ENCODE measurements at regions not wholly inside any gene's neighbourhood (a gene's known extent, or its start where the extent isn't known, plus 50 kb on each side); places are given as distances from the start of the nearest gene placed in this dataset.
"Not testable (repeated sequence)": the region's sequence is repeated elsewhere in the genome, so short reads cannot be mapped to it uniquely, and the experiment has no call there.

GRCh38 chr9:31364171-31364570 lies 1020.3 kb upstream of the ACO1 start:
- Mint-ChIP-seq H3K9me3 (no peaks in the 10 kb centered on the region), H3K4me3 (no peak overlapping the region), H3K27ac (no peak overlapping the region), H3K27me3 (no peaks in the 10 kb centered on the region), H3K4me1 (no peaks in the 10 kb centered on the region)
- DNase-seq (no peak), ATAC-seq (no peak)

GRCh38 chr9:31372799-31373587 lies 1011.5 kb upstream of the ACO1 start:
- DNase-seq (no peak), ATAC-seq (no peak)
- Mint-ChIP-seq H3K27me3 (no peaks in the 10 kb centered on the region), H3K4me3 (no peak overlapping the region), H3K4me1 (no peaks in the 10 kb centered on the region), H3K9me3 (no peaks in the 10 kb centered on the region), H3K27ac (no peak overlapping the region)

- DNase-seq = no peak
- no peak overlapping the region for H3K4me3 Mint-ChIP-seq
- no peaks in the 10 kb centered on the region for H3K4me1 Mint-ChIP-seq
- no peak overlapping the region for H3K27ac Mint-ChIP-seq
- H3K27me3 Mint-ChIP-seq = no peaks in the 10 kb centered on the region
- H3K9me3 Mint-ChIP-seq = peaks cover 0 to 4% of the 10 kb centered on the region in 2 donors
- ATAC-seq = no peak
Measured at GRCh38 chr9:31377358-31377757, 1007.1 kb upstream of the ACO1 start.

GRCh38 chr9:31388660-31389059 lies 995.8 kb upstream of the ACO1 start:
- no peaks in the 10 kb centered on the region for H3K9me3 Mint-ChIP-seq
- peaks cover 16% of the 10 kb centered on the region for H3K4me1 Mint-ChIP-seq
- DNase-seq (no peak), ATAC-seq (no peak)
- no peaks in the 10 kb centered on the region for H3K27me3 Mint-ChIP-seq
- no peak overlapping the region for H3K4me3 Mint-ChIP-seq
- no peak overlapping the region for H3K27ac Mint-ChIP-seq

GRCh38 chr9:31389075-31389474 lies 995.4 kb upstream of the ACO1 start:
- H3K4me3 Mint-ChIP-seq = no peak overlapping the region
- no peaks in the 10 kb centered on the region for H3K9me3 Mint-ChIP-seq
- ATAC-seq (no peak), DNase-seq (no peak)
- no peaks in the 10 kb centered on the region for H3K27me3 Mint-ChIP-seq
- peaks cover 16% of the 10 kb centered on the region for H3K4me1 Mint-ChIP-seq
- no peak overlapping the region for H3K27ac Mint-ChIP-seq

- Mint-ChIP-seq H3K9me3 (no peaks in the 10 kb centered on the region), H3K27ac (peak overlapping the region; percentile 88 to 96), H3K4me1 (peaks cover 16% of the 10 kb centered on the region), H3K27me3 (no peaks in the 10 kb centered on the region), H3K4me3 (peak overlapping the region; percentile 47 to 53)
- DNase-seq = no peak
- peak; percentile 31 for ATAC-seq
Measured at GRCh38 chr9:31390403-31391025, 993.9 kb upstream of the ACO1 start.

GRCh38 chr9:31393240-31393639 lies 991.2 kb upstream of the ACO1 start:
- no peak for DNase-seq
- Mint-ChIP-seq H3K9me3 (peaks cover 0 to 3% of the 10 kb centered on the region in 2 donors), H3K4me1 (peaks cover 16% of the 10 kb centered on the region), H3K4me3 (no peak overlapping the region), H3K27me3 (no peaks in the 10 kb centered on the region), H3K27ac (peak overlapping the region in 1 of 2 donors; percentile 25)
- no peak for ATAC-seq

GRCh38 chr9:31394015-31394473 lies 990.4 kb upstream of the ACO1 start:
- ATAC-seq = no peak
- peaks cover 0 to 5% of the 10 kb centered on the region in 2 donors for H3K9me3 Mint-ChIP-seq
- no peak overlapping the region for H3K4me3 Mint-ChIP-seq
- DNase-seq = no peak
- H3K27me3 Mint-ChIP-seq = no peaks in the 10 kb centered on the region
- no peak overlapping the region for H3K27ac Mint-ChIP-seq
- peaks cover 16% of the 10 kb centered on the region for H3K4me1 Mint-ChIP-seq

- DNase-seq = no peak
- H3K27ac Mint-ChIP-seq = no peak overlapping the region
- no peaks in the 10 kb centered on the region for H3K27me3 Mint-ChIP-seq
- H3K4me1 Mint-ChIP-seq = no peaks in the 10 kb centered on the region
- no peak overlapping the region for H3K4me3 Mint-ChIP-seq
- ATAC-seq = no peak
- peaks cover 1 to 15% of the 10 kb centered on the region in 2 donors for H3K9me3 Mint-ChIP-seq
Measured at GRCh38 chr9:31412081-31412480, 972.4 kb upstream of the ACO1 start.

- H3K4me1 Mint-ChIP-seq = no peaks in the 10 kb centered on the region
- DNase-seq (no peak), ATAC-seq (no peak)
- H3K4me3 Mint-ChIP-seq = no peak overlapping the region
- H3K9me3 Mint-ChIP-seq = peaks cover 3 to 10% of the 10 kb centered on the region in 2 donors
- no peak overlapping the region for H3K27ac Mint-ChIP-seq
- no peaks in the 10 kb centered on the region for H3K27me3 Mint-ChIP-seq
Measured at GRCh38 chr9:31415164-31415563, 969.3 kb upstream of the ACO1 start.

- Mint-ChIP-seq H3K9me3 (peaks cover 3 to 17% of the 10 kb centered on the region in 2 donors), H3K27ac (no peak overlapping the region)
- no peak for ATAC-seq
Measured at GRCh38 chr9:31418419-31418818, 966.0 kb upstream of the ACO1 start.

GRCh38 chr9:31443630-31444457 lies 940.6 kb upstream of the ACO1 start:
- not testable (repeated sequence) for H3K4me1 Mint-ChIP-seq, H3K9me3 Mint-ChIP-seq, H3K27me3 Mint-ChIP-seq, ATAC-seq, DNase-seq, H3K4me3 Mint-ChIP-seq
- H3K27ac Mint-ChIP-seq = peak overlapping the region in 1 of 2 donors; percentile 46

More at GRCh38 chr9:31418419-31418818, 966.0 kb upstream of the ACO1 start:
- Mint-ChIP-seq H3K4me1 (no peaks in the 10 kb centered on the region), H3K4me3 (no peak overlapping the region), H3K27me3 (no peaks in the 10 kb centered on the region)
- DNase-seq = no peak

GRCh38 chr9:31445357-31445756 lies 939.1 kb upstream of the ACO1 start:
- Mint-ChIP-seq H3K4me3 (no peak overlapping the region), H3K4me1 (peaks cover 7% of the 10 kb centered on the region), H3K9me3 (no peaks in the 10 kb centered on the region), H3K27ac (no peak overlapping the region), H3K27me3 (no peaks in the 10 kb centered on the region)
- DNase-seq (no peak), ATAC-seq (no peak)

GRCh38 chr9:31445960-31446359 lies 938.5 kb upstream of the ACO1 start:
- Mint-ChIP-seq H3K4me1 (peaks cover 7% of the 10 kb centered on the region), H3K4me3 (no peak overlapping the region), H3K27ac (no peak overlapping the region), H3K27me3 (no peaks in the 10 kb centered on the region), H3K9me3 (no peaks in the 10 kb centered on the region)
- no peak for ATAC-seq
- no peak for DNase-seq

- DNase-seq (no peak), ATAC-seq (no peak)
- Mint-ChIP-seq H3K4me3 (no peak overlapping the region), H3K9me3 (peaks cover 11 to 25% of the 10 kb centered on the region in 2 donors), H3K27me3 (no peaks in the 10 kb centered on the region), H3K4me1 (peaks cover 12% of the 10 kb centered on the region), H3K27ac (no peak overlapping the region)
Measured at GRCh38 chr9:31467075-31467474, 917.4 kb upstream of the ACO1 start.

- Mint-ChIP-seq H3K9me3 (peaks cover 0 to 12% of the 10 kb centered on the region in 2 donors), H3K27ac (no peak overlapping the region), H3K27me3 (no peaks in the 10 kb centered on the region), H3K4me1 (peaks cover 12% of the 10 kb centered on the region), H3K4me3 (no peak overlapping the region)
- DNase-seq = no peak
- no peak for ATAC-seq
Measured at GRCh38 chr9:31470051-31470450, 914.4 kb upstream of the ACO1 start.

All from stimulated activated naive CD8-positive, alpha-beta T cell treated with anti-CD3 and anti-CD28 coated beads, Interleukin-15, amount 100 ng/mL, for 72 hours (primary cell).